OCI-LY3 (cell line): ENCODE measurements at regions not wholly inside any gene's neighbourhood (a gene's known extent, or its start where the extent isn't known, plus 50 kb on each side); places are given as distances from the start of the nearest gene placed in this dataset.

Experiments
- H2AFZ ChIP-seq: fragments of 200-600, 300-600 bp; shearing (Covaris generic); 2 replicates; pipeline ENCODE4 v1.6.0; 2014; ENCODE audit warnings: antibody characterized with exemption, low read depth, low read length
- H3K27ac ChIP-seq: fragments of 200-600, 300-600 bp; sonication (generic); 2 replicates; pipeline ENCODE4 v1.5.1; 2014; ENCODE audit warnings: mild to moderate bottlenecking, low read length, moderate library complexity, mixed read lengths
- H3K27me3 ChIP-seq: fragments of 200-600, 300-600 bp; sonication (generic); 2 replicates; pipeline ENCODE4 v1.6.1; 2014; ENCODE audit warnings: low read depth, low read length, mixed read lengths
- H3K36me3 ChIP-seq: fragments of 200-600, 300-600 bp; sonication (generic); replicated peaks from 2 replicates; pipeline ENCODE3; 2014; ENCODE audit warnings: low read depth, low read length, mixed read lengths
- H3K4me1 ChIP-seq: fragments of 300-600, 200-600 bp; sonication (generic); 2 replicates; pipeline ENCODE4 v1.6.1; 2014; ENCODE audit warnings: low read length, mixed read lengths
- H3K4me2 ChIP-seq: fragments of 200-600, 300-600 bp; sonication (generic); 2 replicates; pipeline ENCODE4 v1.6.1; 2014; ENCODE audit warnings: low read length, mixed read lengths
- H3K4me3 ChIP-seq: fragments of 300-600, 200-600 bp; sonication (generic); 2 replicates; pipeline ENCODE4 v1.5.1; 2014; ENCODE audit warnings: antibody characterized with exemption, mild to moderate bottlenecking, low read length, moderate library complexity
- H3K79me2 ChIP-seq: fragments of 300-600, 200-600 bp; shearing (Covaris generic); 2 replicates; pipeline ENCODE4 v1.6.1; 2014; ENCODE audit warnings: mild to moderate bottlenecking, low read length, mixed read lengths
- H3K9ac ChIP-seq: fragments of 300-600, 200-600 bp; shearing (Covaris generic); 2 replicates; pipeline ENCODE4 v1.6.0; 2014; ENCODE audit warnings: mild to moderate bottlenecking, low read length, moderate library complexity
- H3K9me3 ChIP-seq: fragments of 200-600, 300-600 bp; shearing (Covaris generic); 2 replicates; pipeline ENCODE4 v1.6.1; 2014; ENCODE audit warnings: low read length, mixed read lengths; ENCODE audit not compliant: insufficient read depth
- H4K20me1 ChIP-seq: fragments of 200-600, 300-600 bp; sonication (generic); 2 replicates; pipeline ENCODE4 v1.6.1; 2016; ENCODE audit warnings: low read length, mixed read lengths; ENCODE audit not compliant: insufficient read depth
- EZH2phosphoT487 ChIP-seq: fragments of 200-600 bp; shearing (Covaris generic); IDR thresholded peaks from 2 replicates; pipeline ENCODE4 v1.6.1; 2018; ENCODE audit warnings: antibody characterized with exemption, mixed run types, low read depth
- TF ChIP-seq, protein P1 (sequence below): fragments of 200-600, 300-600 bp; sonication (generic); IDR thresholded peaks from 2 replicates; pipeline ENCODE4 v1.5.1; 2014; ENCODE audit warnings: antibody characterized with exemption, low read length, low read depth

DNA sequence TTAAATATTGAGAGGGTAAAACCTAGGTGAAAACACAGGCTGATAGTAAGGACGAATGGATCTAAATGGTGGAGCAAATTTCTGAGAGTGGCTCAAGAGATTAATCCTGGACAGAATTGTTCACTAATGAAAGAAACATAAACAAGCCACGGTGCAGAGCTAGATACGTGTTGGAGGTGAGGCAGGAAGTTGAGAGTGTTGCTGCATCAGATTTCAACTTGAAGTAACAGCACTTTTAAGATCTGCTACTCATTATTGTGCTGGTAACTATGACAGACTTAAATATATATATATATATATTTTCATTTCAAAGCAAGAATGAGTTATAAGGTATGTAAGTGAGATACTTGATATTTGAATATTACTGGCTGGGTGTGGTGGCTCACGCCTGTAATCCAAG, 64.9 kb downstream of the PTGS2 start:
- Histone ChIP-seq H3K27me3 (peaks cover 11% of the 10 kb centered on the region), H3K9ac (no peak overlapping the region), H3K9me3 (no peaks in the 10 kb centered on the region), H4K20me1 (no peaks in the 10 kb centered on the region), H3K4me2 (peak overlapping the region; percentile 32; the same call in 1 of the 2 replicates), H3K27ac (no peak overlapping the region), H2AFZ (peak overlapping the region; percentile 30; the same call in 1 of the 2 replicates), H3K4me1 (peaks cover 19% of the 10 kb centered on the region), H3K79me2 (no peaks in the 10 kb centered on the region), H3K36me3 (no peaks in the 10 kb centered on the region), H3K4me3 (no peak overlapping the region)
- TF ChIP-seq, protein P1, sequence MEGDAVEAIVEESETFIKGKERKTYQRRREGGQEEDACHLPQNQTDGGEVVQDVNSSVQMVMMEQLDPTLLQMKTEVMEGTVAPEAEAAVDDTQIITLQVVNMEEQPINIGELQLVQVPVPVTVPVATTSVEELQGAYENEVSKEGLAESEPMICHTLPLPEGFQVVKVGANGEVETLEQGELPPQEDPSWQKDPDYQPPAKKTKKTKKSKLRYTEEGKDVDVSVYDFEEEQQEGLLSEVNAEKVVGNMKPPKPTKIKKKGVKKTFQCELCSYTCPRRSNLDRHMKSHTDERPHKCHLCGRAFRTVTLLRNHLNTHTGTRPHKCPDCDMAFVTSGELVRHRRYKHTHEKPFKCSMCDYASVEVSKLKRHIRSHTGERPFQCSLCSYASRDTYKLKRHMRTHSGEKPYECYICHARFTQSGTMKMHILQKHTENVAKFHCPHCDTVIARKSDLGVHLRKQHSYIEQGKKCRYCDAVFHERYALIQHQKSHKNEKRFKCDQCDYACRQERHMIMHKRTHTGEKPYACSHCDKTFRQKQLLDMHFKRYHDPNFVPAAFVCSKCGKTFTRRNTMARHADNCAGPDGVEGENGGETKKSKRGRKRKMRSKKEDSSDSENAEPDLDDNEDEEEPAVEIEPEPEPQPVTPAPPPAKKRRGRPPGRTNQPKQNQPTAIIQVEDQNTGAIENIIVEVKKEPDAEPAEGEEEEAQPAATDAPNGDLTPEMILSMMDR, result no peak
- TF ChIP-seq EZH2phosphoT487, result no peak

DNA sequence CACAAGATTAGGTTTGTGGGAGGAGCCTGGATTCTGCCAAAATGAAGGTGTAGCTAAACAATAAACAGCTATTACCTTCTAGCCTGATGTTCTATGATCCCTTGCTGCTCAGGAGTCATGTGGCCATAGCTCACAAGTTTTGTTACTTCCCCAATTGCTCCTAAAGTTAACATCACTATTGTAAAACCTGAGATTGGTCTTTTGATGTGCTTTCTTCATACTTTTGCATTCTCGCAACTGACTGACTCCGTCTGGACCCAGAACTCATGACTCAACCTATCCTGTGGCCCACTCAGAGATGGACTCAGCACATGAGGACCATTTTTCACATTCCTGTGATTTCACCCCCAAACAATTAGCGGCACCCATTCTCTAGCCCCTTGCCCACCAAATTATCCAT, 69.1 kb downstream of the PTGS2 start:
- Histone ChIP-seq H3K27ac (no peak overlapping the region), H2AFZ (no peak overlapping the region), H3K79me2 (no peaks in the 10 kb centered on the region), H3K9me3 (no peaks in the 10 kb centered on the region), H4K20me1 (no peaks in the 10 kb centered on the region), H3K4me2 (no peak overlapping the region), H3K36me3 (no peaks in the 10 kb centered on the region), H3K9ac (no peak overlapping the region), H3K4me1 (peaks cover 7% of the 10 kb centered on the region), H3K4me3 (no peak overlapping the region), H3K27me3 (peaks cover 14% of the 10 kb centered on the region)
- no peak for TF ChIP-seq EZH2phosphoT487
- TF ChIP-seq, protein P1, result no peak

DNA sequence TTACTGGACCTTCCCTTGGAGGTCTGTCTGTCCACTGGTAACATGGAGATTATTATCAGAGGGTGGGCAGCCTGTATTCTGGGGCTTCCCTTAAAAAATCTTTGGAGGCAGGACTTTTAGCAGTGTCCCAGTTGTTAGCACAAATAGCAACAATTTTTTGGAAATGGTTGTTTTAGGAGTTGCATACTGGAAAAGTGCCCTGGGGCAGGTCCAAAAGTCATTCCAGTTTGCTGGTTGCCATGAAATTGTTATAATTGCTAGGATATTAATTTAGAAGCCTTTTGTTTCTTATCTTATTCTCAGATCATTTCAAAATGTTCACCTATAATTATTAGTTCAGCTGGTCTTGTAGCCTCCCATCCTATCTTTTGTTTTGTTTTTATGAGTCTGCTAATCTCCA, 71.0 kb downstream of the PTGS2 start:
- no peaks in the 10 kb centered on the region for H3K79me2 ChIP-seq
- no peak overlapping the region for H3K4me2 ChIP-seq
- no peak overlapping the region for H3K9ac ChIP-seq
- no peaks in the 10 kb centered on the region for H3K4me1 ChIP-seq
- H2AFZ ChIP-seq, result no peak overlapping the region
- H3K27ac ChIP-seq, result no peak overlapping the region
- no peak overlapping the region for H3K4me3 ChIP-seq
- peaks cover 8% of the 10 kb centered on the region; the same call in 1 of the 2 replicates for H3K9me3 ChIP-seq
- no peak for TF ChIP-seq EZH2phosphoT487
- TF ChIP-seq, protein P1, result no peak
- peaks cover 4% of the 10 kb centered on the region for H3K36me3 ChIP-seq
- H4K20me1 ChIP-seq, result no peaks in the 10 kb centered on the region
- peaks cover 10% of the 10 kb centered on the region for H3K27me3 ChIP-seq

DNA sequence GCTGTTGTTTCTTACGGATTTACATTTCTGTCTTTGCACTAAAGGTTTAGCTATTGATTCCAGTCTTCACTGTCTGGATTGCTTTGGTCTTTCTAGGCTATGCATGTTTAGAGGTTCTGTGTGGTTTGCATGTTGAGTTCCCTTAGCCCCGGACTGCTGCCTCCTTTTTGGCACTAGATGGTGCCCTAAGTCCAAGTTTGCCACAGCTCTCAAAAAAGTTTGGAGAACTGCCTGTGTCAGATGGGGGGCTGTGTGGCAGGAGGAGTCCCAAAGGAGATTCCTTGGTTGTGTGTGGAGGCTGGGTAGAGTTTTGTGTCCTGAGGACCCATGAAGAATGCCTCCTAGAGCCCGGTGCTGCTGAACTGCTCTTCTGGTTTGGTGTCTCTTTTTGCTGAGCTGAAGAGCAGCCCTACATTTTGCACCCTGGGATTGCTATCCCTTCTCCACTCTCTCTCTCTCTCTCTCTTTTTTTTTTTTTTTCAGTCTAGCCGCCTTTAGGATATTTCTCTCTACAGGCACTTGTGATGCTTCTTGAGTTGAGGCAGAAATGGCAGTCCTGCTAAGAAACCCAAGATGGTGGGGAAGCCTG, 74.4 kb downstream of the PTGS2 start:
- Histone ChIP-seq H4K20me1 (no peaks in the 10 kb centered on the region), H2AFZ (0 out of 2 replicates have a peak overlapping the region, but pooled peaks have one; percentile 40), H3K79me2 (no peaks in the 10 kb centered on the region), H3K4me2 (no peak overlapping the region), H3K36me3 (peaks cover 4% of the 10 kb centered on the region), H3K9ac (no peak overlapping the region), H3K9me3 (peaks cover 8% of the 10 kb centered on the region; the same call in 1 of the 2 replicates), H3K4me1 (no peaks in the 10 kb centered on the region), H3K27ac (no peak overlapping the region), H3K27me3 (peaks cover 10% of the 10 kb centered on the region), H3K4me3 (no peak overlapping the region)
- TF ChIP-seq, protein P1, result peak; percentile 99
- no peak for TF ChIP-seq EZH2phosphoT487
